H9 (cell line): ENCODE measurements at regions not wholly inside any gene's neighbourhood (a gene's known extent, or its start where the extent isn't known, plus 50 kb on each side); places are given as distances from the start of the nearest gene placed in this dataset.

ENCODE experiments used
- DNase-seq: peaks from one replicate; pipeline ENCODE4 v3.0.0-alpha.2; 2017
- H2AFZ ChIP-seq: one replicate; pipeline ENCODE4 v1.6.1; 2013; ENCODE audit warnings: mild to moderate bottlenecking, low read length, control low read depth, moderate library complexity
- H2AK5ac ChIP-seq: 2 replicates; pipeline ENCODE4 v1.6.1; 2013; ENCODE audit warnings: low read length, control low read depth, mixed read lengths; ENCODE audit not compliant: insufficient read length
- H2BK120ac ChIP-seq: one replicate; pipeline ENCODE4 v1.6.1; 2013; ENCODE audit warnings: low read depth, mild to moderate bottlenecking, low read length, control low read depth, inconsistent platforms; ENCODE audit not compliant: poor library complexity, severe bottlenecking
- H2BK12ac ChIP-seq: 2 replicates; pipeline ENCODE4 v1.6.1; 2013; ENCODE audit warnings: low read length, control low read depth, mixed read lengths, low read depth; ENCODE audit not compliant: insufficient read length
- H2BK15ac ChIP-seq: 2 replicates; pipeline ENCODE4 v1.6.1; 2013; ENCODE audit warnings: low read depth, low read length, control low read depth
- H2BK20ac ChIP-seq: one replicate; pipeline ENCODE4 v1.6.1; 2013; ENCODE audit warnings: low read depth, mild to moderate bottlenecking, low read length, control low read depth, inconsistent platforms; ENCODE audit not compliant: poor library complexity, severe bottlenecking
- H2BK5ac ChIP-seq: 2 replicates; pipeline ENCODE4 v1.6.1; 2013; ENCODE audit warnings: low read length, control low read depth, mixed read lengths; ENCODE audit not compliant: insufficient read length
- H3K14ac ChIP-seq: 2 replicates; pipeline ENCODE4 v1.6.1; 2013; ENCODE audit warnings: low read length, control low read depth; ENCODE audit not compliant: insufficient read depth
- H3K18ac ChIP-seq: 2 replicates; pipeline ENCODE4 v1.6.1; 2013; ENCODE audit warnings: low read depth, mild to moderate bottlenecking, mixed read lengths, low read length, control low read depth; ENCODE audit not compliant: insufficient read length
- H3K23ac ChIP-seq: 2 replicates; pipeline ENCODE4 v1.6.1; 2013; ENCODE audit warnings: low read length, control low read depth, mixed read lengths, low read depth; ENCODE audit not compliant: insufficient read length
- H3K23me2 ChIP-seq: 2 replicates; pipeline ENCODE4 v1.6.1; 2013; ENCODE audit warnings: low read depth, mild to moderate bottlenecking, mixed read lengths, low read length, control low read depth; ENCODE audit not compliant: insufficient read length, poor library complexity, severe bottlenecking
- H3K27ac ChIP-seq: 2 replicates; pipeline ENCODE4 v1.5.1; 2013; ENCODE audit warnings: low read length, control low read depth, mixed read lengths, low read depth; ENCODE audit not compliant: insufficient read length
- H3K27me3 ChIP-seq: 2 replicates; pipeline ENCODE4 v1.6.1; 2013; ENCODE audit warnings: low read length, control low read depth, inconsistent platforms; ENCODE audit not compliant: insufficient read depth
- H3K4ac ChIP-seq: 2 replicates; pipeline ENCODE4 v1.6.1; 2013; ENCODE audit warnings: low read depth, mild to moderate bottlenecking, control low read depth, inconsistent platforms, low read length, moderate library complexity
- H3K4me1 ChIP-seq: 2 replicates; pipeline ENCODE4 v1.6.1; 2013; ENCODE audit warnings: low read length, control low read depth, inconsistent platforms; ENCODE audit not compliant: insufficient read depth
- H3K4me2 ChIP-seq: 2 replicates; pipeline ENCODE4 v1.6.1; 2013; ENCODE audit warnings: low read length, control low read depth, mixed read lengths; ENCODE audit not compliant: insufficient read length, insufficient read depth
- H3K56ac ChIP-seq: 2 replicates; pipeline ENCODE4 v1.6.1; 2013; ENCODE audit warnings: low read depth, mild to moderate bottlenecking, mixed read lengths, low read length, control low read depth; ENCODE audit not compliant: insufficient read length
- H3K79me1 ChIP-seq: 2 replicates; pipeline ENCODE4 v1.6.1; 2013; ENCODE audit warnings: low read depth, mild to moderate bottlenecking, moderate library complexity, low read length, control low read depth, inconsistent platforms; ENCODE audit not compliant: insufficient read depth, poor library complexity, severe bottlenecking
- H3K79me2 ChIP-seq: 2 replicates; pipeline ENCODE4 v1.6.1; 2013; ENCODE audit warnings: low read length, control low read depth, inconsistent platforms; ENCODE audit not compliant: insufficient read depth
- H3K9ac ChIP-seq: 2 replicates; pipeline ENCODE4 v1.6.1; 2013; ENCODE audit warnings: low read length, control low read depth, mixed read lengths; ENCODE audit not compliant: insufficient read length; ENCODE audit errors: extremely low read depth
- H3K9me3 ChIP-seq: one replicate; pipeline ENCODE4 v1.6.1; 2013; ENCODE audit warnings: low read depth, low read length, inconsistent platforms; ENCODE audit not compliant: control insufficient read depth
- H3T11ph ChIP-seq: one replicate; pipeline ENCODE4 v1.6.1; 2013; ENCODE audit warnings: mild to moderate bottlenecking, low read length, control low read depth, inconsistent platforms
- H4K20me1 ChIP-seq: one replicate; pipeline ENCODE4 v1.6.1; 2013; ENCODE audit not compliant: control insufficient read depth, insufficient read length, insufficient read depth
- H4K5ac ChIP-seq: 2 replicates; pipeline ENCODE4 v1.6.1; 2013; ENCODE audit warnings: low read depth, mild to moderate bottlenecking, mixed read lengths, low read length, control low read depth; ENCODE audit not compliant: insufficient read length
- H4K8ac ChIP-seq: replicated peaks from 2 replicates; pipeline ENCODE4 v1.6.1; 2013; ENCODE audit warnings: low read length, control low read depth, mixed read lengths, low read depth; ENCODE audit not compliant: insufficient read length
- H4K91ac ChIP-seq: 2 replicates; pipeline ENCODE4 v1.6.1; 2013; ENCODE audit warnings: low read depth, mild to moderate bottlenecking, moderate library complexity, mixed read lengths, low read length, control low read depth; ENCODE audit not compliant: insufficient read length
- H3K27ac Mint-ChIP-seq, 3 experiments: 2 replicates in 2 of 3; 3 replicates in 1 of 3; pipeline ENCODE4 v1.8.0; 2020 to 2021; ENCODE audit warnings: mixed read lengths in 3 of 3, mild to moderate bottlenecking in 1 of 3, moderate library complexity in 1 of 3
- H3K27me3 Mint-ChIP-seq: 2 replicates; pipeline ENCODE4 v1.8.0; 2021; ENCODE audit warnings: low read depth, mild to moderate bottlenecking, moderate library complexity, mixed read lengths
- H3K36me3 Mint-ChIP-seq, 3 experiments: 2 replicates in 2 of 3; 3 replicates in 1 of 3; pipeline ENCODE4 v1.8.0; 2020 to 2021; ENCODE audit warnings: low read depth in 3 of 3, mixed read lengths in 3 of 3; ENCODE audit not compliant: insufficient read depth in 1 of 3
- H3K4me1 Mint-ChIP-seq, 2 experiments: 2 replicates each; pipeline ENCODE4 v1.8.0; 2020; ENCODE audit warnings: mixed read lengths in 2 of 2
- H3K4me3 Mint-ChIP-seq, 2 experiments: 2 replicates in 1 of 2; 3 replicates in 1 of 2; pipeline ENCODE4 v1.8.0; 2020 to 2021; ENCODE audit warnings: mild to moderate bottlenecking in 2 of 2, mixed read lengths in 2 of 2, moderate library complexity in 1 of 2
- H3K9me3 Mint-ChIP-seq, 2 experiments: 2 replicates in 1 of 2; 3 replicates in 1 of 2; pipeline ENCODE4 v1.8.0; 2020; ENCODE audit warnings: mild to moderate bottlenecking in 2 of 2, mixed read lengths in 2 of 2, moderate library complexity in 1 of 2
- WGBS: extraction: QIAGEN DNeasy Blood & Tissue Kit; methylation state at CpG from one replicate; pipeline ENCODE4 v1.1.7; 2013; ENCODE audit warnings: missing lambda C conversion rate, low lambda C conversion rate, mixed read lengths; ENCODE audit not compliant: insufficient read length; ENCODE audit errors: extremely low coverage; 5-methylcytosine and 5-hydroxymethylcytosine counted together
- TF ChIP-seq, protein P1 (sequence below): fragments of 200-600 bp; sonication (generic); conservative IDR thresholded peaks from 3 replicates; pipeline ENCODE4 v1.8.0; 2021; ENCODE audit warnings: antibody characterized with exemption, mild to moderate bottlenecking

DNA sequence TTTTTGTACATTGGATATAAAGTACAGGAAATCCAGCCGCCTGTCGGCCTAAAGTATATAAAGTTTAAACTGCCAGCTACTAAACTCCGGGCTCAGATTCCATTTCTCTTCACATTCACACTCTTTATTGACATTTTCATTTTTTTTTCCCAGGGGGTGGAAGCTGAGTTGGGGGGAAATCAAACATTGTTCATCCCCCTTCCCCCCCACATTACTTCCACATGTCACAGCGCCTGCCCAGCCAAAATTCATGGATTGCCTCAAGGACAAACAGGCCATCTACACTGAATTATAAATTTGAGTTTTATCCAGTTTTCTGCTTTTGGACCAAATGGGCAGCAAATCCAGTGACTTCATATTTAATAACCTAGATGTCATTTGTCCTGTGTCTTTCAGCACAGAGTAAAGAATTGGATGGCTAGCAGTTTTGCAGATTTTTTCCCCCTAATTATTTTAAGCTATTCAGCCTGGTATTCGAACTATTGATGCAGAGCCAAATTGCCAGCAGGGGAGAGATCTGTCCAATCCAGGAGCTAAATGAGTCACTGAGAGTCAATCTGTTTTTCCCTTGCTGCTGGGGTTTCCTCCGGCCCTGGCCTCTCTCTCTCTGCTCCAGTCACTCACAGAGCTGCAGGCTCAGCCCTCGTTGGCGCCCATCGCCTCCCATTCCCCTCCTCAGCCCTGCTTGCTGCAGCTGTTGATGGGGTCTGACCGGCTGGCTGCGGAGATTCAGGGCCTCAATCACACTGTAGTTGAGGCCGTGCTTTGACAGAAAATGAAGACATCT, 98.0 kb downstream of the LMO4 start:
- H3K27me3 ChIP-seq, result no peaks in the 10 kb centered on the region
- no CpG with 5 or more reads among the region's 12 CpGs for WGBS
- H3K4me3 Mint-ChIP-seq, result no peak overlapping the region
- H3T11ph ChIP-seq, result no peak overlapping the region
- peak overlapping the region; percentile 38 for H4K8ac ChIP-seq
- H3K9me3 Mint-ChIP-seq, result peaks cover 6% of the 10 kb centered on the region in 2 experiments; a peak in 2 of 5 replicates
- no peak overlapping the region for H2BK20ac ChIP-seq
- TF ChIP-seq, protein P1, sequence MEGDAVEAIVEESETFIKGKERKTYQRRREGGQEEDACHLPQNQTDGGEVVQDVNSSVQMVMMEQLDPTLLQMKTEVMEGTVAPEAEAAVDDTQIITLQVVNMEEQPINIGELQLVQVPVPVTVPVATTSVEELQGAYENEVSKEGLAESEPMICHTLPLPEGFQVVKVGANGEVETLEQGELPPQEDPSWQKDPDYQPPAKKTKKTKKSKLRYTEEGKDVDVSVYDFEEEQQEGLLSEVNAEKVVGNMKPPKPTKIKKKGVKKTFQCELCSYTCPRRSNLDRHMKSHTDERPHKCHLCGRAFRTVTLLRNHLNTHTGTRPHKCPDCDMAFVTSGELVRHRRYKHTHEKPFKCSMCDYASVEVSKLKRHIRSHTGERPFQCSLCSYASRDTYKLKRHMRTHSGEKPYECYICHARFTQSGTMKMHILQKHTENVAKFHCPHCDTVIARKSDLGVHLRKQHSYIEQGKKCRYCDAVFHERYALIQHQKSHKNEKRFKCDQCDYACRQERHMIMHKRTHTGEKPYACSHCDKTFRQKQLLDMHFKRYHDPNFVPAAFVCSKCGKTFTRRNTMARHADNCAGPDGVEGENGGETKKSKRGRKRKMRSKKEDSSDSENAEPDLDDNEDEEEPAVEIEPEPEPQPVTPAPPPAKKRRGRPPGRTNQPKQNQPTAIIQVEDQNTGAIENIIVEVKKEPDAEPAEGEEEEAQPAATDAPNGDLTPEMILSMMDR, result no peak
- no peak overlapping the region for H3K4me2 ChIP-seq
- H3K4me1 ChIP-seq, result peaks cover 7% of the 10 kb centered on the region; the same call in 1 of the 2 replicates
- H3K36me3 Mint-ChIP-seq, result peaks cover 4 to 11% (median 8%) of the 10 kb centered on the region in 3 experiments; a peak in 5 of 7 replicates
- H3K56ac ChIP-seq, result no peak overlapping the region
- no peaks in the 10 kb centered on the region for H3K27me3 Mint-ChIP-seq
- peak overlapping the region; percentile 65; the same call in 1 of the 2 replicates for H3K14ac ChIP-seq
- no peak overlapping the region for H2BK120ac ChIP-seq
- no peak overlapping the region for H2BK5ac ChIP-seq
- no peak overlapping the region for H3K9ac ChIP-seq
- no peak overlapping the region for H2BK15ac ChIP-seq
- no peak overlapping the region for H3K18ac ChIP-seq
- no peaks in the 10 kb centered on the region for H4K20me1 ChIP-seq
- H3K4ac ChIP-seq, result no peak overlapping the region
- no peak overlapping the region for H3K27ac ChIP-seq
- no peak overlapping the region for H4K91ac ChIP-seq
- H3K23me2 ChIP-seq, result no peaks in the 10 kb centered on the region
- no peak overlapping the region for H3K23ac ChIP-seq
- H3K27ac Mint-ChIP-seq, result peak overlapping the region; percentile 30 to 96 (median 49); a peak in 4 of 7 replicates
- H3K4me1 Mint-ChIP-seq, result peaks cover 27 to 29% of the 10 kb centered on the region in 2 experiments
- H2AFZ ChIP-seq, result no peak overlapping the region
- H2AK5ac ChIP-seq, result no peak overlapping the region
- H2BK12ac ChIP-seq, result no peak overlapping the region
- H3K9me3 ChIP-seq, result no peaks in the 10 kb centered on the region
- H3K79me1 ChIP-seq, result no peaks in the 10 kb centered on the region
- peak; percentile 61 for DNase-seq
- no peak overlapping the region for H4K5ac ChIP-seq
- no peaks in the 10 kb centered on the region for H3K79me2 ChIP-seq
